Erythroblast (primary cell): ENCODE measurements at regions not wholly inside any gene's neighbourhood (a gene's known extent, or its start where the extent isn't known, plus 50 kb on each side); places are given as distances from the start of the nearest gene placed in this dataset.
"Not testable (repeated sequence)": the region's sequence is repeated elsewhere in the genome, so short reads cannot be mapped to it uniquely, and the experiment has no call there.

Experiments
- DNase-seq, 2 experiments: peaks; one replicate each; lab custom pipeline; 2025; lab: John Stamatoyannopoulos, UW
- GATA1 ChIP-seq: IDR thresholded peaks from 2 replicates; pipeline ENCODE4 v1.6.1; 2011; ENCODE audit warnings: low read depth, mild to moderate bottlenecking, control low read depth, low read length, moderate library complexity
- POLR2A ChIP-seq: IDR thresholded peaks from 2 replicates; pipeline ENCODE4 v1.6.1; 2011; ENCODE audit warnings: mild to moderate bottlenecking, low read length

DNA sequence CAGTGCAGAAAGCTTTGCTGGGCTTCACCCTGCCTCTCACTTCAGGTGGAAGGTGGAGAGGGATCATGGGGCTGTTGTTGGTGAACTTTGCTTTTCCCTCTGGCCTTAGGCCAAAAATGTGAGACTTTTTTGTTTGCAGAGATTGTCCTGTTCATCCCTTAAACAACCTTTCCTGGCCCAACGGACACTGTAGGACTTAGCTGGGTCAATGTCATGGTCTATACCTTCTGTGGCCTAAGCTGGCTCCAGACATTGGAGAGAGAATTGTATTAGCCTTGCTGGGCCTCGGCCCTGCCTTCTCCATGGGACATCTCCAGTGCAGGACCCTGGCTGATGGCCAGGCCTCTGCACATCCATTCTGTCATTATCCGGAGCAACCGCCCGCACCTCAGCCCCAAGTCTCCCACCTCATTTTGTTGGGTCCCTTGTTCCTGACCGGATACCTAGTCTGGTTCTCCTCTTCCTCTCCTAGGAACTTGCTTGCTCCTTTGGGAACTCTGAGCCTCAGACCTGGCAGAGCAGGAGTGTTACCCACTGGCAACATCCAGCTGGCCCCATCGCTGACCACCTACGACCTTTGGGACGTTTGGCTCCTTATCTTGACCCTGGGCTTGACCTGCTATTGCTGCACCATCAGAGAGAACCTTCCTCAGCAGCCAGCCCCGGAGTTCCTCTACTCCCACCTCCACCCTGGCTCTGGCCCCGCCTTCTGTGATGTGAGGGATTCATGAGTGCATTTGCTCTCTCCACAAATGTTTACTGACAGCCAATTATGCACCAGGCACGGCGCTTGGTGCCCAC is 128.2 kb downstream of the BANF2 start:
- no peak for DNase-seq
- TF ChIP-seq GATA1 (no peak), POLR2A (no peak)

DNA sequence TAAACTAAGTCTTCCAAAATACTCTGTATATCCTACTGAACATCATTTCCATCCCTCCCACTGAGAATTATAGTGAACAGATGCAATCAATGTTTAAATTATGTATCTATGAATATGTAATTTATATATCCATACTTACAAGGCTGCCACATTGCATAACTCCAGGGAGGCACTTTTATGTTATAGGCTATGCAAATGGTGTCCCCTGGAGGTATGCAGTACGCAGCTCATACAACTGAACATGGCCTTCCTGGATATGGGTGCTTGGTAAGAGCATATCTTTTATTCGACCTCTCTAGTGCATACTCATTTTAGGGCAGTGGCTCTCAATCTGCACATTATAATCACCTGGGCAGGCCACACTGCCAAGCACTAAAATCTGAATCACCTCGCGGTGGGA is 127.3 kb downstream of the BANF2 start:
- no peak for TF ChIP-seq GATA1
- TF ChIP-seq POLR2A = no peak

DNA sequence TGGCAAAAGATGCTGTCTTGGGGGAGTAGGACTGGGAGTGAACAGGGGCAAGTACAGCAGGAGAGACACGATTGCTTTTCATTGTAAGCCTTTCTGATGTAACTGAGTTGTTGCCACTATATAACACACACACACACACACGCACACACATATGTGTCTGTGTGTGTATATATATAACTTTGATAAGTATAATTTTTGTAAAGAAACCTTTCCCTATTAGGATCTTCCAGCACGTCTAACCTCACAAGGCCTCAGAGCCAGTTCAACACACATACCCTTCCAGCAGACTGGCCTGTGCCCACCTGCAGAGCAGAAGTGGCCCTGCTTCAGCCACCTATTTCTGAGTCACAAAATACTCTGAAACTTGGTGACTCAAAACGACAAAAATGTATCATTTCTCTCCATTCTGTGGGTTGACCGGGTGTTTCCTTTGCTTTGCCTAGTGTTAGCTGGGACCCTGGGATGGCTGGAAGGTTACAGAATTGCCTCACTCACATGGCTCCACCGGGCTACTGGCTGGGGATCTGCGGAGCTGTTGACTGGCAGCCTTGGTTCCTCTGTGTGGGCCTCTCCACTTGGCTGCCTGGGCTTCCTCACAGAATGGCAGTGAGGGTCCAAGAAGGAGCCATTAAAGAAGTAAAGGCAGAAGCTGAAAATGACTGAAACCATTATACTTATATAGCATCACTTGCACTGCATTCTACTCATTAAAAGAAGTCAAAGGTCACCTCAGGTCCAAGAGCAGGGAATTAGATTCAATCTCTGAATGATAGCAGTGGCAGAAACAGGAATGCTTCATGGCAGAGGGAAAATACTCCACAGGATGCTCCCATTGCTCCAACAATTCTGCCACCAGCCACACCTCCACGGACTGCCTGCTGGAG is 126.4 kb downstream of the BANF2 start:
- TF ChIP-seq POLR2A (no peak), GATA1 (no peak)
- DNase-seq = no peak

More for the DNA sequence above, 127.3 kb downstream of the BANF2 start:
- no peak for DNase-seq

DNA sequence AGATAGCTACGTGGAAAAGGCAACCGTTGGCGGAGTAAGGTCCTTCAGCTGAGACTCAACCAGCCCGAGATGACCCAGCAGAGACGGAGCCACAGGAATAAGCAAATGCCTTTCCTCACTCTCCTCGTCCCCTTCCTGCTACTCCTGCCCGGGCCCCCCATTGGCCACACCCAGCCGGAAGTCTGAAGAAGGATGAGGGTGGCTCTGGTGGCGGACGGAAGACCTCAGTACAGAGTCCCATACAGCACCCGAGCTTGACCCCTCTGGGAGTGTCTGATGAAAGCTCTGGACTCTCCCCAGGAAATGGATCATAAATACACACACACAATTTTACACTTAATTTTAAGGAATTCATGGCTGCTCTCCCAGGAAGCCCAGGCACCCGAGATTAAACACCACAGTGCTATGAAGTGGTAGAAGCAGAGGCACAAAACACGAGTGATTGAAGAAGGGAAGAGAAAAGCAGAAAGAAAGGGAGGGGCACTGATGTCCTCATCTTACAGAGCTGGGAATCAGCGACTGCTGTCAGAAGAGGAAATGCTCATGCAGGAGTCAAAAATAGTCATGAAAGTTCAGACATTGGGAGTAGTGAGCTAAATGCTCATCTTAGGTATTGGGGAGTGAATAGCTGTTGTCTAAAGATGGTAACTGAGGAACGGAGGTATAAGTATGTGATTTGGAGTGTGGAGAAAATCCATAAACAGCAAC is 125.6 kb downstream of the BANF2 start:
- TF ChIP-seq POLR2A (no peak), GATA1 (no peak)
- DNase-seq = no peak

DNA sequence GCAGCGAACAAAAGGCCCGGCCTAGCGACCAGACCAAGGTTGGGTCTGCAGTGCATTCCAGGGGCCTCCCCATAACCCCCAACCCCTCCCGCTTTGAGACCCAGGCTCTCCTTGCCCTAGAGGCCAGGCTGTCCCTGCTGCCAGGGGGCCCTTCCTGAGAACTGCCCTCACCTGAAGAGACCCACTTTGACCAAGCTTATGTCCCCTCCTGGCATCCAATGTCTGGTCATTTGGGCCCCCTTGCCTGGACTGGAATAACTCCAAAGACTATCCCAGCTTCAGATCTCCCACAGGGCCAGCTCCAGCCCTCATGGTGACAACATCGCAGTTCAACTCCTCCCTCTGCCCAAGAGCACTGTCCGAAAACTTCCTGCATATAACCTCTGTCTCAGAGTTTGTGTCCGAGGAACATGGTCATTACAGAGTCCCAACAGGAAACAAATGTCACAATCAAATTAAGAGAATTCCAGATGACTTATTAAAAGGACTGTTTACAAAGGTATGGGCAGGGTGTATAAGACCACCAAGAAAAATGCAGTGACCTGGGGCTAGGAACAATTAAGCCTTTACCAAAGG is 125.0 kb downstream of the BANF2 start:
- no peak for TF ChIP-seq GATA1
- TF ChIP-seq POLR2A = no peak

DNA sequence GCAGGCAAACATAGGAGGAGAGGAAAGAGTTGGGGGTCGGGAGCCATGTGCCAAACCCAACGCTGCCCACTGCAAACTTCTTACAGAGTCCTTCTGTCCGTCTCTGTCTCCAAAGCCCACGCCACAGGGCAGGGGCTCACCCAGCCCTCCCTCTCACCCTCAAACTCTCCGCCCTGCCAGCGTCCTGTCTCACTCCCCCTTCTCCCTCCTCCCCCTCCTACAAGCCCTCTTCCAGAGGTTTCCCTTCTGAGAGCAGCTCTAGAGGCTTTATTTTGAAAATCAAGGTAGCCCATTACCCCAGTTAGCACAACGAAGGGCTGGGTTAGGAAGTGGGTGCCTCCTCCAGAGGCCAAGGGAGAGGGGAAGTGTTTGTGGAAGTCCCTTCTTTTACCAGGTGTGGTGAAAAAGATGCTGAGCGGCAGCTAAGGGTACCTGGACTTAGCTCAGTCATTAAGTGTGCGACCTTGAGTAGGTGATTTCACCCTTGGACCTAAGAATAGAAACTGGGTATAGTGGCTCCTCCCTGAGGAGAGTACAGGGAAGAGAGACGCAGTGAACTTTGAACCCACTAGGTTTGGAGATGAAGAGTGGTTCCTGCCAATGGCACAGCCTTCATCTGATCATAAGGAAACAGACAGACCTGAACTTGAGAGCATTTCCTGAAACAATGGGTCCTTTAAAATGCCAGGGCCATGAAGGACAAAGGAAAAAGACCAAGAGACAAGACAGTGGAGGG is 123.8 kb downstream of the BANF2 start:
- TF ChIP-seq GATA1 = no peak
- TF ChIP-seq POLR2A = no peak
- no peak for DNase-seq

More for the DNA sequence above, 125.0 kb downstream of the BANF2 start:
- DNase-seq = no peak

DNA sequence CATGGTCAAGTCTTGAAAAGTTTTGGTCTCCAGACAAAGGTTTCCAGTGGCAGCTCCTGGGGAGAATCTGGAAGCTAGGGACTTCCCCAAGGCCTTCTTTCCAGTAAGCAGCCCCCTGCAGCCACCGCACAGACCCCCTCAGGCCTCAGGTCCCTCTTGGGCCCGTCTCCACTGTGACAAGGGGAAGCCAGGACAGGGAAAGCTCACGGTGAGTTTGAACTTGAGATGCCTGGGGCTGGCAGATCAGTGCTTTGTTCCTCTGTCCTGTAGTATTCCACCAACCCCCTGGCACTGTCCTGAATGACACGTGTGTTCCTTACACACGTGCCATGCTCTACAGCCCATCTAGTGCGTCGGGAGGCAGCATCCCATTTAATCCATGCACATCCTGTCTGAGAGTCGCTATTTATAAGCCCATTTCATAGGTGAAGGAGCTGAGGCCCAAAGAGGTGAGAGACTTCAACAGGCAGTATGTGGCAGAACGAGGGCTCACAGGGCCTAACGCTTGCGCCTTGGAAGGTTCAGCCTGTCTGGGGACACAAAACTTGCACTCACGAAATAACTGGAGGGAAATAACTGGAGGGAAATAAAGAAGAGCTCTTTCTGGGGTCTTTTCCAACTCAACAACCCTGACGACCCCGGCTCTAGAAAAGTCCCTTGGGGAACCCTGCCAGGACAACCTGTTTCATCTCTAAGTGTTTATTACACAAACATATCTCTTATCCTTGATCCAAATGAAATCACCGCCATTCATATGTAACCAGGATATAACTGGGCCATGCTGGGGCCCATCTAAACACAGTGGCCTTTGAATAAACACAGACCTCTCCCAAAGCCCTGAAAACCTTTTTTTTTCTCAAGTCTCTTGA is 123.0 kb downstream of the BANF2 start:
- TF ChIP-seq GATA1 (no peak), POLR2A (no peak)
- no peak for DNase-seq

DNA sequence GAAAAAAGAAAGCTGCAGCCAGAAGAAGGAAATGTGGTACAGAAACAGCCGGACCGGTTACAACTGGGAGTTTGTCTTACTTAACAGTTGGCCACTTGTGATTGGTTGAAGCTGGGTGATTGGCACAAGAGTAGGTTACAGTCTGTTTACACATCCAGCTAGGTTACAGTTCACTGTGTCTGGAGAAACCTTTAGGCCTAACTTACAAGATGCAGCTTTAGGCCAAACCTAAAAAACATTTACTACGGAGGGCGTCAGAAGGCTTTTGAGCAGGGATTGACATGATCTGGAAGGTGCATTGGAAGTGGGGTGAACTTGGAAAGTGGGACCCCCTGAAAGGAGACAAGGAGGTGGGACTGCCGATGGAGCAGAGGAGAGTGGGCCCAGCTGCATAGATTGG is 122.3 kb downstream of the BANF2 start:
- TF ChIP-seq GATA1 (no peak), POLR2A (no peak)
- no peak for DNase-seq

DNA sequence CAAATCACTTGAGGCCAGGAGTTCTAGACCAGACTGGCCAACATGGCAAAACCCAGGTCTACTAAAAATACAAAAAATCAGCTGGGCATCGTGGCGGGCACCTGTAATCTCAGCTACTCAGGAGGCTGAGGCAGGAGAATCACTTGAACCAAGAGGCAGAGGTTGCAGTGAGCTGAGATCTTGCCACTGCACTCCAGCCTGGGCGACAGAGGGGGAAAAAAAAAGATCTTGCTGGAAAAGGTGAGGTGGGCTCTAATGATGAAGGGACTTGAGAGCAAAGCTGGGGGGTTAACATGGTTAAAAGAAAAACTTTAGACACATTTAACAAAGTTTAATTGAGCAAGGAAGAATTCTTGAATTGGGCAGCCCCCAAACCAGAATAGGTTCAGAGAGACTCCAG is 121.8 kb downstream of the BANF2 start:
- not testable (repeated sequence) for DNase-seq

DNA sequence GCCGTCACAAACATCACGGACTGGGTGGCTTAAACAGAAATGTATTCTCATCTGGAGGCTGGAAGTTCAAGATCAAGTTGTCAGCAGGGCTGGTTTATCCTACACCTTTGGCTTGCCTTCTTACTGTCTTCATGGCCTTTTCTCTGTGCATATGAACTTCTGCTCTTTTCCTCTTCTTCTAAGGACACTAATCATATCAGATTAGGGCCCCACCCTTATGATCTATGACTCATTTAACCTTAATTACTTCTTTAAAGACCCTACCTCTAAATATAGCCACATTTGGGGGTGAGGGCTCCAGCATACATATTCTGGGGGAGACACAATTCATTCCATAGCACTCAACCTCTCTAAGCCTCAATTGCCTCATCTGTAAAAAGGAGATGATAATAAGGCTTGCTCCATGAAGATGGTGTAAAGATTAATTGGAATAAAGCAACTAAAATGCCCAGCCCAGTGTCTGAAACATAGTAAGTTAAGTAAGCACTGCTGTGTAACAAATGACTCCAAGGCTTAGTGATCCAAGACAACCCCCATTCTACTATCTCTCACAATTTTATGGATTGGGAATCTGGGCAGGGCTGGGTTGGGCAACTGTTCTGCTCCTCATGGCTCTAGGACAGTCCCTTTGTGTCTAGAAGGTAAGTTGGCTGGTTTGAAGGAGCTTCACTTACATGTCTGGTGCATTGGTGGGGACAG is 119.8 kb downstream of the BANF2 start:
- TF ChIP-seq GATA1 = no peak
- no peak for TF ChIP-seq POLR2A
- DNase-seq = no peak

DNA sequence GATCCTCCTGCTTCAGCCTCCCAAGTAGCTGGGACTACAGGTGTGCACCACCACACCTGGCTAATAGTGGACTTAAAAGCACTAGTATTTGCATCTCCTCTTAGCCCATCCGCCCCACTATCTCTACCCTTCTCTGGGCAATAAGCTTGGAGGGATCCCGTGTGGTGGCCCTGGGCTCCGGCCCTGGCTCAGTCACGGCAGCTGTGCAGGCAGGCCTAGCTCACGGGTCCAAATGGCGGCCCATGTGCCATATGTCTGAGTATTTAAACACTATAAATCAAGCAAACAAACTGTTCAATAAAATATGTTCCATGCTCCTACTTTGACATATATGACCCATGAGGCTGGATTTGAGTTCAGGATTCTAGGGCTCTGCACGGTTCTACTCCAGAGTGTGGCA is 118.4 kb downstream of the BANF2 start:
- TF ChIP-seq GATA1 = no peak
- no peak for DNase-seq
